Smooth muscle cell (in vitro differentiated cells): ENCODE measurements at regions not wholly inside any gene's neighbourhood (a gene's known extent, or its start where the extent isn't known, plus 50 kb on each side); places are given as distances from the start of the nearest gene placed in this dataset.
A peak's percentile ranks its signal among the peaks of the same experiment; 100 is the strongest.

ENCODE experiments used
- DNase-seq: peaks from one replicate; lab custom pipeline; 2025; ENCODE audit not compliant: unreplicated experiment; lab: John Stamatoyannopoulos, UW
- H2AFZ ChIP-seq: fragments of 200-600 bp; sonication (generic); 2 replicates; pipeline ENCODE4 v1.6.0; 2016; ENCODE audit warnings: antibody characterized with exemption, low read depth, mild to moderate bottlenecking
- H3F3A ChIP-seq: fragments of 200-600 bp; sonication (generic); 2 replicates; pipeline ENCODE4 v1.6.0; 2017; ENCODE audit warnings: antibody characterized with exemption, low read depth
- H3K27ac ChIP-seq: fragments of 200-600 bp; sonication (generic); 2 replicates; pipeline ENCODE4 v1.5.1; 2016; ENCODE audit warnings: low read depth, mild to moderate bottlenecking
- H3K27me3 ChIP-seq: fragments of 200-600 bp; sonication (generic); 2 replicates; pipeline ENCODE4 v1.6.1; 2016; ENCODE audit warnings: low read depth, mild to moderate bottlenecking
- H3K36me3 ChIP-seq: fragments of 200-600 bp; sonication (generic); 2 replicates; pipeline ENCODE4 v1.5.1; 2016; ENCODE audit warnings: low read depth
- H3K4me1 ChIP-seq: fragments of 200-600 bp; sonication (generic); 2 replicates; pipeline ENCODE4 v1.5.1; 2016; ENCODE audit warnings: low read depth
- H3K4me2 ChIP-seq: fragments of 200-600 bp; sonication (generic); 2 replicates; pipeline ENCODE4 v1.6.0; 2016; ENCODE audit warnings: mild to moderate bottlenecking
- H3K4me3 ChIP-seq: fragments of 200-600 bp; sonication (generic); 2 replicates; pipeline ENCODE4 v1.5.1; 2016; ENCODE audit warnings: mild to moderate bottlenecking
- H3K79me2 ChIP-seq: fragments of 200-600 bp; sonication (generic); 2 replicates; pipeline ENCODE4 v1.6.0; 2016; ENCODE audit warnings: low read depth, mild to moderate bottlenecking
- H3K9ac ChIP-seq: fragments of 200-600 bp; sonication (generic); 2 replicates; pipeline ENCODE4 v1.6.0; 2016; ENCODE audit warnings: low read depth
- H3K9me3 ChIP-seq: fragments of 200-600 bp; sonication (generic); replicated peaks from 2 replicates; pipeline ENCODE4 v1.5.1; 2016; ENCODE audit warnings: low read depth
- H4K20me1 ChIP-seq: fragments of 200-600 bp; sonication (generic); 2 replicates; pipeline ENCODE4 v1.6.0; 2016; ENCODE audit warnings: low read depth
- WGBS: methylation state at CpG from one replicate; pipeline ENCODE4 v1.1.7; 2016; ENCODE audit warnings: low lambda C conversion rate; 5-methylcytosine and 5-hydroxymethylcytosine counted together
- TF ChIP-seq, protein P1 (sequence below): fragments of 200-600 bp; sonication (generic); IDR thresholded peaks from 2 replicates; pipeline ENCODE4 v1.5.1; 2017; ENCODE audit warnings: borderline replicate concordance, mild to moderate bottlenecking, antibody characterized with exemption; ENCODE audit not compliant: insufficient read depth, poor library complexity, severe bottlenecking

DNA sequence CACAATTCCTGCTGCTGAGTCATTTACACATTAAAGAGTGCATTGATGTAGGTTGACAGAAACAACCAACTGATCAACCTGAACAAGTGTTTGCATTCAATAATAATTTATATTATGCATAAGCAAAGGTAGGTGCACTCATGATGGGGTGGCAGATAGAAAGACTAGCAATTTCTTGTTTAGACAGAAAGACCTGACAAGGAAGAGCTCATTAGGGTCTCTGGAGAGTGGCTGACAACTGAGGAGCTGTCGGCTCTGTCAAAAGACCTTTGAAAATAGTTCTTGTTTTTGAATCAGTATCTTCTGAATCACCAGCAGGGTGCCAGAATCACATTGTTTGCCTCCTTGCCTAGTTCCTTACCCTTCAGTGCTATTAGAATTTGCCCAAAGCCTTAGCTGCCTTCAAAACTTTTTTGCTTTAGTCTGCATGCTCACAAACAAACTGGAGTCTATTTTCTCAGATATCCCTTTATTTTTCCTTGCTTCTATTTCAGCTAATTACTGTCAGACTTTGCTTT, 234.7 kb downstream of the BTG1 start:
- Histone ChIP-seq H3K27ac (no peak overlapping the region), H3K4me3 (no peak overlapping the region), H3F3A (no peaks in the 10 kb centered on the region), H3K9ac (no peak overlapping the region), H2AFZ (no peak overlapping the region), H3K36me3 (no peaks in the 10 kb centered on the region), H3K4me1 (peaks cover 6% of the 10 kb centered on the region), H3K27me3 (no peaks in the 10 kb centered on the region), H3K79me2 (no peaks in the 10 kb centered on the region), H3K4me2 (no peak overlapping the region), H4K20me1 (no peaks in the 10 kb centered on the region), H3K9me3 (no peaks in the 10 kb centered on the region)
- 78% methylated on average over 1 of the region's 1 CpG for WGBS
- TF ChIP-seq, protein P1, sequence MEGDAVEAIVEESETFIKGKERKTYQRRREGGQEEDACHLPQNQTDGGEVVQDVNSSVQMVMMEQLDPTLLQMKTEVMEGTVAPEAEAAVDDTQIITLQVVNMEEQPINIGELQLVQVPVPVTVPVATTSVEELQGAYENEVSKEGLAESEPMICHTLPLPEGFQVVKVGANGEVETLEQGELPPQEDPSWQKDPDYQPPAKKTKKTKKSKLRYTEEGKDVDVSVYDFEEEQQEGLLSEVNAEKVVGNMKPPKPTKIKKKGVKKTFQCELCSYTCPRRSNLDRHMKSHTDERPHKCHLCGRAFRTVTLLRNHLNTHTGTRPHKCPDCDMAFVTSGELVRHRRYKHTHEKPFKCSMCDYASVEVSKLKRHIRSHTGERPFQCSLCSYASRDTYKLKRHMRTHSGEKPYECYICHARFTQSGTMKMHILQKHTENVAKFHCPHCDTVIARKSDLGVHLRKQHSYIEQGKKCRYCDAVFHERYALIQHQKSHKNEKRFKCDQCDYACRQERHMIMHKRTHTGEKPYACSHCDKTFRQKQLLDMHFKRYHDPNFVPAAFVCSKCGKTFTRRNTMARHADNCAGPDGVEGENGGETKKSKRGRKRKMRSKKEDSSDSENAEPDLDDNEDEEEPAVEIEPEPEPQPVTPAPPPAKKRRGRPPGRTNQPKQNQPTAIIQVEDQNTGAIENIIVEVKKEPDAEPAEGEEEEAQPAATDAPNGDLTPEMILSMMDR: no peak
- no peak for DNase-seq

DNA sequence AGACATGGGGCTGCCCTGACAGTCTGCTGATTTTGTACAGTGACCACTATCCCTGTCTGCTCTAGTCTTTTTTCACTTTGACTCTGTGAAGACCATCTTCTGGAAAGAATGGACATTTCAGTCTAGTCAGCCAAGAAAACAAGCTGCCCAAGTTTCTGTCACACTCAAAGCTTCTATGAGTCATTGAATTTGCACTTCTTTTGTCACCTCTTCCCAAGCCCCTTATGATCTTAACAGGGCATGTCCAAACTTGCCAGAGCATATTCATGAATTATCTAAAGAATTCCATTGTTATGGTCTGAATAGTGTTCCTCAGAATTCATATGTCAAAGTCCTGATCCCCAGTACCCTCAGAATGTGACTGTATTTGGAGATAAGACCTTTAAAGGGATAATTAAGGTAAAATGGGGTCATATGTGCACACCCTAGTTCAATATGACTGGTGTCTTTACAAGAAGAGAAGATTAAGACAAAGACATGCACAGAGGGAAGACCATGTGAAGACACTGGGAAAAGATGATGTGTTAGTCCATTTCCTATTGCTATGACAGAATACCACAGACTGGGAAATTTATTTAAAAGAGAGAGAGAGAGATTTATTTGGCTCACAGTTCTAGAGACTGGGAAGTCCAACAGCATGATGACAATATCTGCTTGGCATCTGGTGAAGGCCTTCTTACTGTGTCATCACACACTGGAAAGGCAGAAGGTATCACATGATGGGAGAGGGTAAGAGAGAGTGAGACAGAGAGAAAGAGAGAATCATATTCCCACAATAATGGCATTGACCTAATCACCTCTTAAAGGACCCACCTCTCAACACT, 242.6 kb downstream of the BTG1 start:
- H3F3A ChIP-seq: no peaks in the 10 kb centered on the region
- no peaks in the 10 kb centered on the region for H3K9me3 ChIP-seq
- H4K20me1 ChIP-seq: no peaks in the 10 kb centered on the region
- DNase-seq: no peak
- H3K79me2 ChIP-seq: no peaks in the 10 kb centered on the region
- no peak overlapping the region for H3K9ac ChIP-seq
- no peak overlapping the region for H3K4me3 ChIP-seq
- H3K27me3 ChIP-seq: no peaks in the 10 kb centered on the region
- peak overlapping the region; percentile 70 for H3K27ac ChIP-seq
- H3K36me3 ChIP-seq: no peaks in the 10 kb centered on the region
- no peak overlapping the region for H3K4me2 ChIP-seq
- no peak overlapping the region for H2AFZ ChIP-seq
- TF ChIP-seq, protein P1: no peak
- no peaks in the 10 kb centered on the region for H3K4me1 ChIP-seq

DNA sequence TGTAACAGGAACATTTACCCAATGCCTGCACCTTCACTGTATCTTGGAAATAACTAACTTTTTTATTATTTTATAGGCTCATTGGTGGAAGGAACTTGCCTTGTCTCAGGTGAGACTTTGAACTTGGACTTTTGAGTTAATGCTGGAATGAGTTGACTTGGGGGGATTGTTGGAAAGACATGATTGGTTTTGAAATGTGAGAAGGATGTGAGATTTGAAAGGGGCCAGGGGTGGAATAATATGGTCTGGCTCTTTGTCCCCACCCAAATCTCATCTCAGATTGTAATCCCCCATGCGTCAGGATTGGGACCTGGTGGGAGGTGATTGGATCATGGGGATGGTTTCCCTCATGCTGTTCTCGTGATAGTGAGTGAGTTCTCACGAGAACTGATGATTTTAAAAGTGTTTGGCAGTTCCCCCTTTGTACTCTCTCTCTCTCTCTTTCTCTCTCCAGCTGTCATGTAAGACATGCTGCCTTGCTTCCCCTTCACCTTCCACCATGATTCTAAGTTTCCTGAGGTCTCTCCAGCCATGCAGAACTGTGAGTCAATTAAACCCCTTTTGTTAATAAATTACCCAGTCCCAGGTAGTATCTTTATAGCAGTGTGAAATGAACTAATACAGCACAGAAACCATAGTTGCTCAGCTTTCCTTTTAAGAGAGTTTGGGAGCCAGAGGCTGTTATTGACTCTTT, 244.1 kb downstream of the BTG1 start:
- H3K27me3 ChIP-seq: no peaks in the 10 kb centered on the region
- no peak for DNase-seq
- H3K36me3 ChIP-seq: no peaks in the 10 kb centered on the region
- H4K20me1 ChIP-seq: no peaks in the 10 kb centered on the region
- TF ChIP-seq, protein P1: no peak
- no peak overlapping the region for H3K27ac ChIP-seq
- H3F3A ChIP-seq: no peaks in the 10 kb centered on the region
- no peaks in the 10 kb centered on the region for H3K4me1 ChIP-seq
- H3K4me2 ChIP-seq: no peak overlapping the region
- 93% methylated on average over 3 of the region's 3 CpGs for WGBS
- H3K9me3 ChIP-seq: no peaks in the 10 kb centered on the region
- no peaks in the 10 kb centered on the region for H3K79me2 ChIP-seq
- H2AFZ ChIP-seq: no peak overlapping the region
- H3K9ac ChIP-seq: no peak overlapping the region
- H3K4me3 ChIP-seq: no peak overlapping the region
